Trophoblast cell (in vitro differentiated cells and primary cell): ENCODE measurements at regions not wholly inside any gene's neighbourhood (a gene's known extent, or its start where the extent isn't known, plus 50 kb on each side); places are given as distances from the start of the nearest gene placed in this dataset.
"Not testable (repeated sequence)": the region's sequence is repeated elsewhere in the genome, so short reads cannot be mapped to it uniquely, and the experiment has no call there.

Experiments used
- DNase-seq, 2 donors: peaks; one replicate each; pipeline ENCODE4 v3.0.0-alpha.2; 2016
- H2AFZ ChIP-seq: 2 replicates; pipeline ENCODE4 v1.6.1; 2013; ENCODE audit warnings: low read length, moderate library complexity, mild to moderate bottlenecking; ENCODE audit not compliant: insufficient read depth, poor library complexity
- H2AK5ac ChIP-seq: 2 replicates; pipeline ENCODE4 v1.6.1; 2013; ENCODE audit warnings: mild to moderate bottlenecking, low read length
- H2BK120ac ChIP-seq: 2 replicates; pipeline ENCODE4 v1.6.1; 2013; ENCODE audit warnings: low read length, mild to moderate bottlenecking, moderate library complexity; ENCODE audit not compliant: insufficient read depth, poor library complexity
- H2BK12ac ChIP-seq: 2 replicates; pipeline ENCODE4 v1.6.1; 2013; ENCODE audit warnings: mild to moderate bottlenecking, low read length, moderate library complexity
- H2BK5ac ChIP-seq: 2 replicates; pipeline ENCODE4 v1.6.1; 2013; ENCODE audit warnings: low read length, low read depth, moderate library complexity, mild to moderate bottlenecking; ENCODE audit not compliant: poor library complexity
- H3K14ac ChIP-seq: 2 replicates; pipeline ENCODE4 v1.6.1; 2013; ENCODE audit warnings: mild to moderate bottlenecking, low read length
- H3K18ac ChIP-seq: 2 replicates; pipeline ENCODE4 v1.6.1; 2013; ENCODE audit warnings: mild to moderate bottlenecking, low read length
- H3K23ac ChIP-seq: 2 replicates; pipeline ENCODE4 v1.6.1; 2013; ENCODE audit warnings: low read length
- H3K27ac ChIP-seq: 2 replicates; pipeline ENCODE4 v1.5.1; 2013; ENCODE audit warnings: low read depth, mild to moderate bottlenecking, inconsistent platforms, low read length, moderate library complexity
- H3K27me3 ChIP-seq: 2 replicates; pipeline ENCODE4 v1.6.1; 2013; ENCODE audit warnings: inconsistent platforms, mild to moderate bottlenecking, low read length, moderate library complexity; ENCODE audit not compliant: insufficient read depth
- H3K36me3 ChIP-seq, 2 experiments: 1 replicate in 1 of 2; 2 replicates in 1 of 2; pipeline ENCODE4 v1.6.1; 2013; ENCODE audit warnings: low read length in 2 of 2, mild to moderate bottlenecking in 2 of 2, moderate library complexity in 1 of 2; ENCODE audit not compliant: insufficient read depth in 2 of 2, control insufficient read depth in 1 of 2
- H3K4ac ChIP-seq: 2 replicates; pipeline ENCODE4 v1.6.1; 2013; ENCODE audit warnings: low read depth, mild to moderate bottlenecking, low read length, moderate library complexity
- H3K4me1 ChIP-seq, 2 experiments: 1 replicate in 1 of 2; 2 replicates in 1 of 2; pipeline ENCODE4 v1.6.1; 2013; ENCODE audit warnings: low read length in 2 of 2, mild to moderate bottlenecking in 2 of 2, moderate library complexity in 1 of 2; ENCODE audit not compliant: insufficient read depth in 2 of 2, control insufficient read depth in 1 of 2
- H3K4me2 ChIP-seq: 2 replicates; pipeline ENCODE4 v1.6.1; 2013; ENCODE audit warnings: inconsistent platforms, mild to moderate bottlenecking, low read length, moderate library complexity
- H3K4me3 ChIP-seq: 2 replicates; pipeline ENCODE4 v1.5.1; 2013; ENCODE audit warnings: mild to moderate bottlenecking, low read depth, low read length, inconsistent platforms
- H3K79me1 ChIP-seq: one replicate; pipeline ENCODE4 v1.6.1; 2013; ENCODE audit warnings: low read length
- H3K79me2 ChIP-seq: 2 replicates; pipeline ENCODE4 v1.6.1; 2013; ENCODE audit warnings: low read length, mild to moderate bottlenecking; ENCODE audit not compliant: control insufficient read depth, insufficient read depth, poor library complexity
- H3K9ac ChIP-seq: 2 replicates; pipeline ENCODE4 v1.6.1; 2013; ENCODE audit warnings: mild to moderate bottlenecking, low read length
- H3K9me3 ChIP-seq: 2 replicates; pipeline ENCODE4 v1.6.1; 2013; ENCODE audit warnings: low read depth, mild to moderate bottlenecking, control low read depth, inconsistent platforms, low read length; ENCODE audit not compliant: insufficient read depth
- H4K12ac ChIP-seq: 2 replicates; pipeline ENCODE4 v1.6.1; 2013; ENCODE audit warnings: low read depth, mild to moderate bottlenecking, low read length, moderate library complexity
- H4K8ac ChIP-seq: 2 replicates; pipeline ENCODE4 v1.6.1; 2013; ENCODE audit warnings: low read depth, mild to moderate bottlenecking, low read length, moderate library complexity
- H4K91ac ChIP-seq: one replicate; pipeline ENCODE4 v1.6.1; 2013; ENCODE audit warnings: low read depth, mild to moderate bottlenecking, low read length, moderate library complexity
- WGBS: extraction: QIAGEN DNeasy Blood & Tissue Kit; methylation state at CpG from one replicate; pipeline ENCODE4 v1.1.7; 2013; ENCODE audit warnings: missing lambda C conversion rate; ENCODE audit not compliant: insufficient read length, insufficient coverage; ENCODE audit errors: extremely low coverage; 5-methylcytosine and 5-hydroxymethylcytosine counted together

DNA sequence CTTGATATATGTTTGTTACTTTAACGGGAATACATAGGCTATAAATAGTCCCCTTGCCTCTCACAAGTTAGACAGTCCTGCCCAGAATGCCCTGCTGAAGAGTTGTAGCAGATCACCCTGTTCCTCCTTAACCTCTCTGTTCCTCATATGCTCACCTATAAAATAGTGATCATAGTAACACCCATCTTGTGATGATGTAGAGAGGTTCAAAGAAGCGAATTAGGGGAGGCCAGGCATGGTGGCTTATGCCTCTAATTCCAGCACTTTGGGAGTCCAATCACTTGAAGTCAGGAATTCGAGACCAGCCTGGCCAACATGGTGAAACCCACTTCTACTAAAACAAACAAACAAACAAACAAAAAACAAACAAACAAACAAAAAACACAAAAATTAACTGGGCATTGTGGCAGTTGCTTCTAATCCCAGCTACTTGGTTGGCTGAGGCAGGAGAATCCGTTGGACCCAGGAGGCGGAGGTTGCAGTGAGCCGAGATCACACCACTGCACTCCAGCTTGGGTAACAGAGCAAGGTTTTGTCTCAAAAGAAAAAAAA is 518.5 kb upstream of the TPTE start:
- not testable (repeated sequence) for H3K36me3 ChIP-seq, H3K9ac ChIP-seq, H3K18ac ChIP-seq, H2BK12ac ChIP-seq, H2AFZ ChIP-seq, H3K79me2 ChIP-seq, H3K4me1 ChIP-seq, H3K4me2 ChIP-seq, H2AK5ac ChIP-seq, H3K23ac ChIP-seq, H3K14ac ChIP-seq, H3K27me3 ChIP-seq, H3K4me3 ChIP-seq, H2BK120ac ChIP-seq, H3K9me3 ChIP-seq, H3K79me1 ChIP-seq, H4K91ac ChIP-seq, H4K12ac ChIP-seq, H4K8ac ChIP-seq, H3K4ac ChIP-seq, H3K27ac ChIP-seq, DNase-seq, H2BK5ac ChIP-seq
- WGBS = no CpG with 5 or more reads among the region's 6 CpGs

DNA sequence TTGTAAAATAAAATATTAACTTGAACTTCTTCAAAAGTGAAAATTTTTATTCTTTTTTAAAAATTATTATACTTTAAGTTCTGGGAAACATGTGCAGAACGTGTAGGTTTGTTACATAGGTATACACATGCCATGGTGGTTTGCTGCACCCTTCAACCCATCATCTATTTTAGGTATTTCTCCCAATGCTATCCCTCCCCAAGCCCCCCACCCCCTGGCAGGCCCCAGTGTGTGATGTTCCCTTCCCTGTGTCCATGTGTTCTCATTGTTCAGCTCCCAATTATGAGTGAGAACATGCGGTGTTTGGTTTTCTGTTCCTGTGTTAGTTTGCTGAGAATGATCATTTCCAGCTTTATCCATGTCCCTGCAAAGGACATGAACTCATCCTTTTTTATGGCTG is 515.6 kb upstream of the TPTE start:
- DNase-seq, H3K79me2 ChIP-seq, H3K4me1 ChIP-seq, H4K12ac ChIP-seq, H3K23ac ChIP-seq, H2BK12ac ChIP-seq, H3K9me3 ChIP-seq, H3K14ac ChIP-seq, H3K4ac ChIP-seq, H4K91ac ChIP-seq, H2BK5ac ChIP-seq, H3K27me3 ChIP-seq, H3K27ac ChIP-seq, H3K4me3 ChIP-seq, H3K9ac ChIP-seq, H3K18ac ChIP-seq, H2BK120ac ChIP-seq, H2AFZ ChIP-seq, H3K36me3 ChIP-seq, H3K79me1 ChIP-seq, H4K8ac ChIP-seq, H3K4me2 ChIP-seq, H2AK5ac ChIP-seq: not testable (repeated sequence)
- no CpG with 5 or more reads among the region's 2 CpGs for WGBS

DNA sequence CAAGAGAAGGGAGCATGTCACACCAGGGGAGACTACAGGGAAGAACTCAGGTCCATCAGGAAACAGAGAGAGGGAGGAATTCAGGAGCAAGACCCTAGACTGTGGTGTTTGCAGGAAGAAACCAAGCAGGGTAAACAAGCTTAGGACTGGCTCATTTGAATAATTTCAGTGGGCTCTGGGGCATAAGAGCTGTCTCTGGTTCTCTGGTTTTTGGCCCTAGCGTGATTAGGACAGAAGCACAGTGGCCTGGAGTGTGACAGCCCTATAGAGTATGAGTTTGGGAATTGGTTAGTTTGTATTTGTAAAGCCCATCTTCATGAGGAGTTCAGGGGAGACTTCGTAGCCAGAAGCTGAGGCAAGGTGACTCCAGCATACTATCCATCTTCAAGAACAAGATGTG is 504.4 kb upstream of the TPTE start:
- H3K4me1 ChIP-seq, H3K23ac ChIP-seq, H2BK5ac ChIP-seq, H2AK5ac ChIP-seq, H3K4me3 ChIP-seq, H3K9ac ChIP-seq, H3K27ac ChIP-seq, H3K79me2 ChIP-seq, H2BK12ac ChIP-seq, H3K9me3 ChIP-seq, H3K27me3 ChIP-seq, H4K91ac ChIP-seq, H3K18ac ChIP-seq, H4K12ac ChIP-seq, H2AFZ ChIP-seq, H4K8ac ChIP-seq, H3K4ac ChIP-seq, H3K36me3 ChIP-seq, H3K14ac ChIP-seq, H3K4me2 ChIP-seq, DNase-seq, H3K79me1 ChIP-seq, H2BK120ac ChIP-seq: not testable (repeated sequence)
- WGBS = no CpG with 5 or more reads among the region's 2 CpGs

DNA sequence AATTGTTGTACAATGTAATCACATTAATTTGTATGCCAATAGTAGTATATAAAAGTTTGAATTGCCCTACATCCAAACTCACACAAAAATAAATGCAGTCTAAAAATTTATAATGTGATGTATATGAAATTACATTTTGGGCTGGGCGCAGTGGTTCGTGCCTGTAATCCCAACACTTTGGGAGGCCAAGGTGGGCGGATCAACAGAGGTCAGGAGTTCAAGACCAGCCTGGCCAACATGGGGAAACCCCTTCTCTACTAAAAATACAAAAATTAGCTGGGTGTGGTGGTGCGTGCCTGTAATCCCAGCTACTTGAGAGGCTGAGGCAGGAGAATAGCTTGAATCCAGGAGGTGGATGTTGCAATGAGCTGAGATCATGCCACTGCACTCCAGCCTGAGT is 503.6 kb upstream of the TPTE start:
- H2AK5ac ChIP-seq, H3K23ac ChIP-seq, H3K79me2 ChIP-seq, H2BK5ac ChIP-seq, H3K27ac ChIP-seq, H3K4me1 ChIP-seq, H3K36me3 ChIP-seq, H3K14ac ChIP-seq, H3K18ac ChIP-seq, H4K91ac ChIP-seq, H3K4me3 ChIP-seq, H4K12ac ChIP-seq, H3K27me3 ChIP-seq, DNase-seq, H3K4me2 ChIP-seq, H2AFZ ChIP-seq, H3K9me3 ChIP-seq, H2BK120ac ChIP-seq, H2BK12ac ChIP-seq, H3K9ac ChIP-seq, H4K8ac ChIP-seq, H3K79me1 ChIP-seq, H3K4ac ChIP-seq: not testable (repeated sequence)
- WGBS = no CpG with 5 or more reads among the region's 4 CpGs
